ENCODE measurements at regions not wholly inside any gene's neighbourhood (a gene's known extent, or its start where the extent isn't known, plus 50 kb on each side); places are given as distances from the start of the nearest gene placed in this dataset.
"Not testable (repeated sequence)": the region's sequence is repeated elsewhere in the genome, so short reads cannot be mapped to it uniquely, and the experiment has no call there.

DNA sequence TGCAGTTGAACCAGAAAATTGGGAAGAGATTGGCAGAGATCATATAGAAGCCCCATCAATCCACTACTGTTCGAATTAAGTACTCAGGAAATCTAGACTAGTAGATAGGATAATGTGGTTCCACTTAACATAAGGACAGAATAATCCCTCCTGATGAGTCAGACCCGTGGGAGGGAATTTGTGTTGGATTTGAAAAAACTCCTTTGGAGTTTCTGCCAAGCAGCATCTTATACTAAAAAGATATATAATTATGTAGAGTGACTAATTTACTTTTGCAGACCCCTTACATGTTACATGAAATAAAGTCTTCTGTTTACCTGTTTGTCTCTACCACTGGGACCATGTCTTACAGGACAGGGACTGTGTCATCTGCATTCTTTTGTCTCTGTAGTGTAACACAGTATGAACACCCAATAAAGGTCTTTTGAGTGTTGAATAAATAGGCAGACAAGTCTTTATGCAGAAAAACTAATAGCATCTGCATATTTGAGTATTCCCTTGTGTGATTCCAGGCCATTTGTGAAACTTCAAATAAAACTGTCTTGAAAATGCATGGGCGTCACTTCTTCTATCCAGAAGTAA, 122.6 kb upstream of the DNAJC10 start:
- H3K9me3 ChIP-seq (ENCODE audit: control insufficient read depth, insufficient read depth, low read length): no peaks in the 10 kb centered on the region
- H3K27ac ChIP-seq (ENCODE audit: low read length): no peak overlapping the region
- H3K27me3 ChIP-seq (ENCODE audit: control insufficient read depth, insufficient read depth, low read length): no peaks in the 10 kb centered on the region
- peaks cover 4% of the 10 kb centered on the region; the same call in 1 of the 2 replicates for H3K4me1 ChIP-seq (ENCODE audit: control insufficient read depth, insufficient read depth, low read length)
- no peak overlapping the region for H3K4me3 ChIP-seq (ENCODE audit: low read length)
- WGBS (ENCODE audit: insufficient coverage, insufficient read length): no CpG with 5 or more reads among the region's 3 CpGs
- no peak for DNase-seq (ENCODE audit: low read depth, low spot score)
- no peaks in the 10 kb centered on the region for H3K36me3 ChIP-seq (ENCODE audit: control insufficient read depth, insufficient read depth, low read length)

DNA sequence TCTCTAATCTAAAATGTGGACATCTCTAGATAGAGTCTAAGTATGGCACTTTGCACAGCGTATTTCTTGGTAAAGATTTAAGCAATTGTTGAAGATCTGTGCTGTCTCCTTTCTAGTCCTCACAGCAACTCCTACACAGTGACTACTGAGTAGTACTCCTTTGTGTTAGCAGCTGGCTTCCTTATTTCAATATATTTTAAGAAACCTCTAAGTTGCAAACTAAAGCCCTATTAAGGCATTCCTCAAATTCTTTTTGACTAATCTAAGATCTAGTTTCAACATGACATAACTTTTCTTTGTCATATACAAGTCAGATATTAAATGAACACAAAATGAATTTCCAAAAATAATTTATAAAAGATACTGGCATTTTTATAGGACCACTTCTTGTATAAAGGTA, 121.8 kb upstream of the DNAJC10 start:
- H3K27me3 ChIP-seq (ENCODE audit: control insufficient read depth, insufficient read depth, low read length): no peaks in the 10 kb centered on the region
- H3K4me1 ChIP-seq (ENCODE audit: control insufficient read depth, insufficient read depth, low read length): peaks cover 4% of the 10 kb centered on the region
- no peak overlapping the region for H3K27ac ChIP-seq (ENCODE audit: low read length)
- no peaks in the 10 kb centered on the region for H3K36me3 ChIP-seq (ENCODE audit: control insufficient read depth, insufficient read depth, low read length)
- no peak overlapping the region for H3K4me3 ChIP-seq (ENCODE audit: low read length)
- DNase-seq (ENCODE audit: low read depth, low spot score): no peak
- WGBS (ENCODE audit: insufficient coverage, insufficient read length): no CpG with 5 or more reads among the region's 1 CpG
- H3K9me3 ChIP-seq (ENCODE audit: control insufficient read depth, insufficient read depth, low read length): no peaks in the 10 kb centered on the region

DNA sequence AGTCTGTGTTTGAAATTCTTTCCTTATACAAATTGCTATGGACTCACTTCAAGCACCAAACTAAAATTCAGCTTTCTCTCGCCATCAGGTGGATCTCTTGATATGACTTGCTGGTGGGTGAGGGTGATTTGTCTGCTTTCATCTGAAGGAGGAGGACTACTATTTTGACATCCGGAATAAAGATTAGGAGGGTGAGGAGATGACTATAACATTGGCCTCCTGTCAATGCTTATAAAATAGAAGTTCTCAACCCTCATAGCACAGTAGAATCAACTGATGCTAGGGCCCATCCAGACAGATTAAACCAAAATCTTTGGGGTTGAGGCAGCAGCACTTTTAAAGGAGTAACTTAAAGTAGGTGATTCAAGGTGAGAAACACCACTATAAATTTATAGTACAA, 120.4 kb upstream of the DNAJC10 start:
- Histone ChIP-seq H3K9me3 (ENCODE audit: control insufficient read depth, insufficient read depth, low read length) (no peaks in the 10 kb centered on the region), H3K36me3 (ENCODE audit: control insufficient read depth, insufficient read depth, low read length) (no peaks in the 10 kb centered on the region), H3K27ac (ENCODE audit: low read length) (no peak overlapping the region), H3K4me1 (ENCODE audit: control insufficient read depth, insufficient read depth, low read length) (peaks cover 4% of the 10 kb centered on the region), H3K27me3 (ENCODE audit: control insufficient read depth, insufficient read depth, low read length) (no peaks in the 10 kb centered on the region), H3K4me3 (ENCODE audit: low read length) (no peak overlapping the region)
- DNase-seq (ENCODE audit: low read depth, low spot score): no peak
- WGBS (ENCODE audit: insufficient coverage, insufficient read length): no CpG with 5 or more reads among the region's 2 CpGs

DNA sequence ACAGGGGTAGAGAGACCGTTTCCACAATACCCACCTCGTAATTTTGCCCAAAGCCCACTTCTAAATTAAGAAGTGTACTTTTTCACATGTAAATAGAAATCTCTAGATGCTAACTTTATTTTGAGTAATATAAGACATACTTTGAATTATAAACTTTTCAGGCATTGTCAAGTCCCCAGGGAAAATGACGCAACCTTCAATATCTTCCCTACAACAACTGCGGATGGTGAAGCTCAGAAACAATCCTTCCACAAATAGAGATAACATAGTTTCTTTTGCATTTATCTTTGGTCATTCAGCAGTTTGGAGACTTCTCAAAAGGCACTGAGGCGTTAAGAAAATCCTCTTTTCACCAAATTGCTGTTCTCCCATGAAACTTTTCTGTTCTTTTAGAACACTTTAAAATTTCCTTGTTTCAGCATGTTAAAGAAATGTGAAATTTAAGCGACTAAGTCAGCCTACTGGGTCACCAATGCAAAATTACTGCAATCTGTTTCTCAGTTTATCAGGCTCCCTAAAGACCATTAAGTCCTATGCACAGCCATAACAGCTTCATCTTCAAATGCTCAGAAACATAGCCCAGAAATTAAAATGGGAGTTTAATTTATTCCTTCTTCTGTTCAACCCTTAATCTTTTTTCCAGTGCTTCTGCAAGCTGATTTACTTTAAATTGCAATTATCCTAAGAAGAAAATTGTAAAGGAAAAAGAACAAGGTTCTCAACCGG, 118.3 kb upstream of the DNAJC10 start:
- Histone ChIP-seq H3K36me3 (ENCODE audit: control insufficient read depth, insufficient read depth, low read length) (no peaks in the 10 kb centered on the region), H3K4me3 (ENCODE audit: low read length) (no peak overlapping the region), H3K4me1 (ENCODE audit: control insufficient read depth, insufficient read depth, low read length) (no peaks in the 10 kb centered on the region; the same call in none of the 2 replicates), H3K27me3 (ENCODE audit: control insufficient read depth, insufficient read depth, low read length) (no peaks in the 10 kb centered on the region), H3K27ac (ENCODE audit: low read length) (no peak overlapping the region), H3K9me3 (ENCODE audit: control insufficient read depth, insufficient read depth, low read length) (no peaks in the 10 kb centered on the region)
- no CpG with 5 or more reads among the region's 7 CpGs for WGBS (ENCODE audit: insufficient coverage, insufficient read length)
- no peak for DNase-seq (ENCODE audit: low read depth, low spot score)

DNA sequence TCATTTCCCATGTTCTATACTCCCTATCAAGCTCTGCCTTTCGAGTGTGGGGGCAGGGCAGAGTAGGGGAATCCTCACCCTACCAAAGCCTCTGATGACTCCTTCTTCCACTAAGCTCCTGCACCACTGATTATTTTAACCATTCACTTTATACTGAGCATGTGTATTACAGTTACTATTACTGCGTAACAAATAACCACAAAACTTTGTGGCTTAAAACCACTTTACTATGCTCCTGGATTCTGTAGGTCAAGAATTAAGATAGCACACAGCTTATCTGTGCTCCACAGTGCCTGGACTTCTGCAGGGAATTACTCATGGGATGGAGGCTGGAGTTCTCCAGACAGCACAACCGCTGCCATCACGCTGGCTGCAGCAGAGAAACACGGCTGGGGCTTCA, 117.4 kb upstream of the DNAJC10 start:
- WGBS (ENCODE audit: insufficient coverage, insufficient read length): no CpG with 5 or more reads among the region's 5 CpGs
- no peak for DNase-seq (ENCODE audit: low read depth, low spot score)
- Histone ChIP-seq H3K27me3 (ENCODE audit: control insufficient read depth, insufficient read depth, low read length) (no peaks in the 10 kb centered on the region), H3K9me3 (ENCODE audit: control insufficient read depth, insufficient read depth, low read length) (no peaks in the 10 kb centered on the region), H3K27ac (ENCODE audit: low read length) (no peak overlapping the region), H3K4me3 (ENCODE audit: low read length) (no peak overlapping the region), H3K36me3 (ENCODE audit: control insufficient read depth, insufficient read depth, low read length) (no peaks in the 10 kb centered on the region), H3K4me1 (ENCODE audit: control insufficient read depth, insufficient read depth, low read length) (no peaks in the 10 kb centered on the region; the same call in 1 of the 2 replicates)

DNA sequence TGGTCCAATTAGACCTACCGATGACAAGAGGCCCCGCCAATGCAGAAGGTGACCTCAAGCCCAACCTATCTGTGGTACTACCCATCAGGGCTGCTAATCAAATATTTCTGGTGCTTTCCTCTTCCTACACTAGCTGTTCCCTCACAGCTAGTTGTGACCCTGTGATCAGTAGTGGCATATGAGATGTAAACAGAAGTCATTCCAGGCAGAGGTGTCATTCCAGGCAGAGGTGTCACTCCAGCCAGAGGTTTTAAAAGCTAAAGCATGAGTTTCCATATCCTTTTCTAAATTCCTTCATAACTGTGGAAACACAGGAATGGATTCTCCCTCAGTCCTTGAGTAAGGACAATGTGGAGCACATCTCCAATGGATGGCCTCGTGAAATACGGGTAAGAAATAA, 110.9 kb upstream of the DNAJC10 start:
- DNase-seq (ENCODE audit: low read depth, low spot score): no peak
- WGBS (ENCODE audit: insufficient coverage, insufficient read length): no CpG with 5 or more reads among the region's 4 CpGs

DNA sequence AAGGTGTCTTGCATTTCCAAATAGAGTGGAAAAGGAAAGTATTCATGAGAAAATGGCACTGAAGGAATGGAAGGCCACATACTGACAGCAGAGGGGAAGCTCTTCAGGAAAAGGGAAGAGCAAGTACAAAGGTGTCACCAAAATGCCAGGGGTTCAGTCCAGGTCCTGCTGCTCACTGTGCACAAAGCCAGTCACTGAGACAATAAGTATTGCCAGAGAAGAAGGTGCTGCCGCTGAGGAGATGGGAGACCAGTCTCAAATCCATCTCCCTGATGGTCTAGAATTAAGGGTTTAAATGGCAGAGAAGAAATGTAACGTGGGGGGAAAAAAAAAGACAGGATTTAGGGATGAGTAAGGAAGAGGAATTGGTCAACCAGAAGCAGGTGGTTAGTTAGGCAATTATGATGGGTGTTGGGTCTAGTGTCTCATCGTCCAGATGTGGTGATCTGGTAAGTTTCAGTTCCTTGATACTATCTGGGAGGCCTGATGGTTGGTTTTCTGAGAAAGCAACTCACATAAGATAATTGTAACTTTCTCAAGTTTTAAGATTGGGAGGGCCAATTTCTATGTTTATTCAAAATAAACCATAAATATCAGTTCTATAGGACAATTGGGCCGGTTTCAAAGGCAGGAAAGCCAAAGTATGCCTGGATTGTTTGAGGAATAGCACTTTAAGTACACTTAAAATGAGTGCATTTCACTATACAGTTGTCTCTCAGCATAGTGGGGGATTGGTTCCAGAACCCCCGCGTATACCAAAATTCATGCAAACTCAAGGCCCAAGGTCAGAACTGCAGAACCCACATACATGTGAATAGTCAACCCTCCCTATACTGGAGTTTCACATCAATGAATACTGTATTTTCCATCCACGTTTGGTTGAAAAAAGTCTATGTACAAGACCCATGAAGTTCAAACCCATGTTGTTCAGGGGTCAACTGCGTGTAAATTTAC, 109.1 kb upstream of the DNAJC10 start:
- no peaks in the 10 kb centered on the region for H3K4me1 ChIP-seq (ENCODE audit: control insufficient read depth, insufficient read depth, low read length)
- no peak overlapping the region for H3K4me3 ChIP-seq (ENCODE audit: low read length)
- no peak for DNase-seq (ENCODE audit: low read depth, low spot score)
- no peaks in the 10 kb centered on the region for H3K36me3 ChIP-seq (ENCODE audit: control insufficient read depth, insufficient read depth, low read length)
- WGBS (ENCODE audit: insufficient coverage, insufficient read length): 100% methylated on average over 1 of the region's 8 CpGs
- H3K27ac ChIP-seq (ENCODE audit: low read length): no peak overlapping the region
- no peaks in the 10 kb centered on the region for H3K27me3 ChIP-seq (ENCODE audit: control insufficient read depth, insufficient read depth, low read length)
- H3K9me3 ChIP-seq (ENCODE audit: control insufficient read depth, insufficient read depth, low read length): no peaks in the 10 kb centered on the region

More for the DNA sequence above, 110.9 kb upstream of the DNAJC10 start:
- no peaks in the 10 kb centered on the region for H3K36me3 ChIP-seq (ENCODE audit: control insufficient read depth, insufficient read depth, low read length)
- no peaks in the 10 kb centered on the region for H3K27me3 ChIP-seq (ENCODE audit: control insufficient read depth, insufficient read depth, low read length)
- H3K9me3 ChIP-seq (ENCODE audit: control insufficient read depth, insufficient read depth, low read length): no peaks in the 10 kb centered on the region
- no peak overlapping the region for H3K27ac ChIP-seq (ENCODE audit: low read length)
- no peak overlapping the region for H3K4me3 ChIP-seq (ENCODE audit: low read length)
- no peaks in the 10 kb centered on the region for H3K4me1 ChIP-seq (ENCODE audit: control insufficient read depth, insufficient read depth, low read length)

DNA sequence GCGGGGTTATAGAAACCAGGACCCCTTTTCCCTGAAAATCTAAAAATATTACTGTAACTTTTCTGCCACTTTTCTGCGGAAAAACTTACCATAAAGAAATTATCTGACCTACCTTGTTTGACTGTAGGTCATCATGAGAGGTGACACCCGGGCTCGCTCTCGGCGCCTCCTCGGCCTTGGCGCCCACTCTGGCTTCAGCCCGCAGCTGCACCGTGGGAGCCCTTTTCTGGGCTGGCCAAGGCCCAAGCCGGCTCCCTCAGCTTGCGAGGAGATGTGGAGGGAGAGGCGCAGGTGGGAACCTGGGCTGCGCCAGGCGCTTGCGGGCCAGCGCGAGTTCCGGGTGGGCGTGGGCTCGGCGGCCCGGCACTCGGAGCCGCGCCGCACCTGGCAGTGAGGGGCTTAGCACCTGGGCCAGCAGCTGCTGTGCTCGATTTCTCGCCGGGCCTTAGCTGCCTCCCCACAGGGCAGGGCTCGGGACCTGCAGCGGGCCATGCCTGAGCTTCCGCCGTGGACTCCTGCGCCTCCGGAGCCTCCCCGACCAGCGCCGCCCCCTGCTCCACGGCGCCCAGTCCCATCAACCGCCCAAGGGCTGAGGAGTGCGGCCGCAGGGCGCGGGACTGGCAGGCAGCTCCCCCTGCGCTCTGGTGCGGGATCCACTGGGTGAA, 107.7 kb upstream of the DNAJC10 start:
- DNase-seq (ENCODE audit: low read depth, low spot score): no peak
- no CpG with 5 or more reads among the region's 48 CpGs for WGBS (ENCODE audit: insufficient coverage, insufficient read length)
- Histone ChIP-seq H3K4me3 (ENCODE audit: low read length) (no peak overlapping the region), H3K27me3 (ENCODE audit: control insufficient read depth, insufficient read depth, low read length) (no peaks in the 10 kb centered on the region), H3K9me3 (ENCODE audit: control insufficient read depth, insufficient read depth, low read length) (no peaks in the 10 kb centered on the region), H3K27ac (ENCODE audit: low read length) (no peak overlapping the region), H3K4me1 (ENCODE audit: control insufficient read depth, insufficient read depth, low read length) (no peaks in the 10 kb centered on the region), H3K36me3 (ENCODE audit: control insufficient read depth, insufficient read depth, low read length) (no peaks in the 10 kb centered on the region)

DNA sequence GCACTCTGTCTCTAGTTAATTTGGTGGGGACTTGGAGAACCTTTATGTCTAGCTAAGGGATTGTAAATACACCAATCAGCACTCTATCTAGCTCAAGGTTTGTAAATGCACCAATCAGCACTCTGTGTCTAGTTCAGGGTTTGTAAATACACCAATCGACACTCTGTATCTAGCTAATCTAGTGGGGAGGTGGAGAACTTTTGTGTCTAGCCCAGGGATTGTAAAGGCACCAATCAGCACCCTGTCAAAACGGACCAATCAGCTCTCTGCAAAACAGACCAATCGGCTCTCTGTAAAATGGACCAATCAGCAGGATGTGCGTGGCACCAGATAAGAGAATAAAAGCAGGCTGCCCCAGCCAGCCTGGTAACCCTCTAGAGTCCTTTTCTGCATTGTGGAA, 107.1 kb upstream of the DNAJC10 start:
- H3K9me3 ChIP-seq (ENCODE audit: control insufficient read depth, insufficient read depth, low read length); H3K4me3 ChIP-seq (ENCODE audit: low read length); H3K4me1 ChIP-seq (ENCODE audit: control insufficient read depth, insufficient read depth, low read length); H3K27me3 ChIP-seq (ENCODE audit: control insufficient read depth, insufficient read depth, low read length); H3K27ac ChIP-seq (ENCODE audit: low read length); H3K36me3 ChIP-seq (ENCODE audit: control insufficient read depth, insufficient read depth, low read length); DNase-seq (ENCODE audit: low read depth, low spot score): not testable (repeated sequence)
- WGBS (ENCODE audit: insufficient coverage, insufficient read length): no CpG with 5 or more reads among the region's 4 CpGs

DNA sequence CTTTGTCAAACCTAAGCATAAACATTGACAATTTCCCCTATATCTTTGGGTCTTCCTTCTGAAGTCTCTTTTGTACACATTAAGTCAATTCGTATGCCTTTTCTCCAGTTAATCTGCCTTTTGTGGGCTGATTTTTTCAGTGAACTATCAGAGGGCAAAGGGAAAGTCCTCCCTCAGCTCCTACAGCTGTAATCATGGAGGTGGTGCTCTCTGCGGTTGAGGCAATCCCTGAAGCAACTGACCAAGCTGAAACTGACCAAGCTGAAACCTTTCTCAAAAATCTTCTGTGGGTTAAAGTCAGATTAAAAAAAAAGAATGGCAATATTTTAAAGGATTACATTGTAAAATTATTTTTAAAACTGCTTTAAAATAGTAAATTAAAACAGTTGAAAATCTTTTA, 105.8 kb upstream of the DNAJC10 start:
- WGBS (ENCODE audit: insufficient coverage, insufficient read length): no CpG with 5 or more reads among the region's 2 CpGs
- no peaks in the 10 kb centered on the region for H3K4me1 ChIP-seq (ENCODE audit: control insufficient read depth, insufficient read depth, low read length)
- DNase-seq (ENCODE audit: low read depth, low spot score): no peak

More for the DNA sequence above, 105.8 kb upstream of the DNAJC10 start:
- no peaks in the 10 kb centered on the region for H3K9me3 ChIP-seq (ENCODE audit: control insufficient read depth, insufficient read depth, low read length)
- H3K4me3 ChIP-seq (ENCODE audit: low read length): no peak overlapping the region
- H3K27me3 ChIP-seq (ENCODE audit: control insufficient read depth, insufficient read depth, low read length): no peaks in the 10 kb centered on the region
- no peaks in the 10 kb centered on the region for H3K36me3 ChIP-seq (ENCODE audit: control insufficient read depth, insufficient read depth, low read length)
- H3K27ac ChIP-seq (ENCODE audit: low read length): no peak overlapping the region

Data from iPS DF 6.9 (cell line).